Stimulated activated naive CD8-positive, alpha-beta T cell treated with anti-CD3 and anti-CD28 coated beads, Interleukin-15, Interleukin-2, amounts not matched to agents 100 ng/mL and 50 ng/mL, for 24 hours (primary cell): ENCODE measurements at regions not wholly inside any gene's neighbourhood (a gene's known extent, or its start where the extent isn't known, plus 50 kb on each side); places are given as distances from the start of the nearest gene placed in this dataset.
"Not testable (repeated sequence)": the region's sequence is repeated elsewhere in the genome, so short reads cannot be mapped to it uniquely, and the experiment has no call there.

Experiments
- H3K27ac Mint-ChIP-seq: one replicate; pipeline ENCODE4 v1.8.0; 2021; ENCODE audit warnings: mild to moderate bottlenecking, mixed read lengths
- H3K27me3 Mint-ChIP-seq: one replicate; pipeline ENCODE4 v1.8.0; 2021; ENCODE audit warnings: mixed read lengths
- H3K36me3 Mint-ChIP-seq: one replicate; pipeline ENCODE4 v1.8.0; 2021; ENCODE audit warnings: low read depth, mixed read lengths
- H3K4me1 Mint-ChIP-seq: one replicate; pipeline ENCODE4 v1.8.0; 2021; ENCODE audit warnings: low read depth, mixed read lengths
- H3K4me3 Mint-ChIP-seq: one replicate; pipeline ENCODE4 v1.8.0; 2021; ENCODE audit warnings: mild to moderate bottlenecking, mixed read lengths
- H3K9me3 Mint-ChIP-seq: one replicate; pipeline ENCODE4 v1.8.0; 2021; ENCODE audit warnings: mixed read lengths

- Mint-ChIP-seq H3K36me3 (no peaks in the 10 kb centered on the region), H3K4me1 (peaks cover 17% of the 10 kb centered on the region), H3K4me3 (no peak overlapping the region), H3K27ac (no peak overlapping the region), H3K9me3 (peaks cover under 1% of the 10 kb centered on the region), H3K27me3 (no peaks in the 10 kb centered on the region)
These were observed 1068.6 kb downstream of the TAF11L14 start for GRCh38 chr5:18702821-18703220.

- H3K36me3 Mint-ChIP-seq, result peaks cover 8% of the 10 kb centered on the region
- H3K27me3 Mint-ChIP-seq, result no peaks in the 10 kb centered on the region
- H3K4me1 Mint-ChIP-seq, result no peaks in the 10 kb centered on the region
- H3K27ac Mint-ChIP-seq, result no peak overlapping the region
- no peak overlapping the region for H3K4me3 Mint-ChIP-seq
- peaks cover 7% of the 10 kb centered on the region for H3K9me3 Mint-ChIP-seq
These were observed 1078.8 kb downstream of the TAF11L14 start for GRCh38 chr5:18712936-18713485.

GRCh38 chr5:18720002-18720401, 1085.7 kb downstream of the TAF11L14 start:
- H3K9me3 Mint-ChIP-seq, result no peaks in the 10 kb centered on the region
- peaks cover 17% of the 10 kb centered on the region for H3K4me1 Mint-ChIP-seq
- peaks cover 24% of the 10 kb centered on the region for H3K36me3 Mint-ChIP-seq
- H3K27me3 Mint-ChIP-seq, result no peaks in the 10 kb centered on the region
- H3K4me3 Mint-ChIP-seq, result no peak overlapping the region
- no peak overlapping the region for H3K27ac Mint-ChIP-seq

GRCh38 chr5:18732556-18733479, 1098.6 kb downstream of the TAF11L14 start:
- H3K36me3 Mint-ChIP-seq, result peaks cover 43% of the 10 kb centered on the region
- H3K4me1 Mint-ChIP-seq, result peaks cover under 1% of the 10 kb centered on the region
- H3K27me3 Mint-ChIP-seq, result no peaks in the 10 kb centered on the region
- H3K9me3 Mint-ChIP-seq, result peaks cover 4% of the 10 kb centered on the region
- H3K4me3 Mint-ChIP-seq, result no peak overlapping the region
- no peak overlapping the region for H3K27ac Mint-ChIP-seq

- Mint-ChIP-seq H3K36me3 (peaks cover 51% of the 10 kb centered on the region), H3K4me1 (peaks cover 24% of the 10 kb centered on the region), H3K9me3 (peaks cover 4% of the 10 kb centered on the region), H3K27me3 (no peaks in the 10 kb centered on the region), H3K4me3 (no peak overlapping the region), H3K27ac (no peak overlapping the region)
These were observed 1101.8 kb downstream of the TAF11L14 start for GRCh38 chr5:18736051-18736398.

- H3K36me3 Mint-ChIP-seq, result peaks cover 49% of the 10 kb centered on the region
- H3K4me1 Mint-ChIP-seq, result peaks cover 32% of the 10 kb centered on the region
- not testable (repeated sequence) for H3K4me3 Mint-ChIP-seq, H3K9me3 Mint-ChIP-seq, H3K27me3 Mint-ChIP-seq
- peak overlapping the region; percentile 36 for H3K27ac Mint-ChIP-seq
These were observed 1102.5 kb downstream of the TAF11L14 start for GRCh38 chr5:18736736-18737135.

- H3K27me3 Mint-ChIP-seq, result no peaks in the 10 kb centered on the region
- H3K36me3 Mint-ChIP-seq, result peaks cover 32% of the 10 kb centered on the region
- H3K9me3 Mint-ChIP-seq, result no peaks in the 10 kb centered on the region
- peaks cover 61% of the 10 kb centered on the region for H3K4me1 Mint-ChIP-seq
- H3K4me3 Mint-ChIP-seq, result peak overlapping the region; percentile 30
- H3K27ac Mint-ChIP-seq, result no peak overlapping the region
These were observed 1106.0 kb downstream of the TAF11L14 start for GRCh38 chr5:18740301-18740700.

GRCh38 chr5:18742830-18743229, 1108.6 kb downstream of the TAF11L14 start:
- H3K27ac Mint-ChIP-seq, result no peak overlapping the region
- peaks cover 79% of the 10 kb centered on the region for H3K4me1 Mint-ChIP-seq
- peaks cover 22% of the 10 kb centered on the region for H3K36me3 Mint-ChIP-seq
- H3K9me3 Mint-ChIP-seq, result peaks cover 8% of the 10 kb centered on the region
- peak overlapping the region; percentile 2 for H3K4me3 Mint-ChIP-seq
- H3K27me3 Mint-ChIP-seq, result no peaks in the 10 kb centered on the region

GRCh38 chr5:18744441-18744840, 1110.2 kb downstream of the TAF11L14 start:
- Mint-ChIP-seq H3K4me3 (peak overlapping the region; percentile 91), H3K27me3 (no peaks in the 10 kb centered on the region), H3K36me3 (peaks cover 14% of the 10 kb centered on the region), H3K27ac (peak overlapping the region; percentile 95), H3K4me1 (peaks cover 74% of the 10 kb centered on the region), H3K9me3 (peaks cover 8% of the 10 kb centered on the region)

- Mint-ChIP-seq H3K9me3 (peaks cover 12% of the 10 kb centered on the region), H3K4me3 (peak overlapping the region; percentile 91), H3K36me3 (peaks cover 13% of the 10 kb centered on the region), H3K27me3 (no peaks in the 10 kb centered on the region), H3K4me1 (peaks cover 72% of the 10 kb centered on the region), H3K27ac (peak overlapping the region; percentile 95)
These were observed 1111.1 kb downstream of the TAF11L14 start for GRCh38 chr5:18745042-18745987.

GRCh38 chr5:18745988-18746615, 1111.8 kb downstream of the TAF11L14 start:
- Mint-ChIP-seq H3K36me3 (peaks cover 9% of the 10 kb centered on the region), H3K4me3 (peak overlapping the region; percentile 91), H3K9me3 (peaks cover 12% of the 10 kb centered on the region), H3K27me3 (no peaks in the 10 kb centered on the region), H3K4me1 (peaks cover 64% of the 10 kb centered on the region), H3K27ac (peak overlapping the region; percentile 95)

GRCh38 chr5:18749763-18750162, 1115.5 kb downstream of the TAF11L14 start:
- Mint-ChIP-seq H3K4me1 (peaks cover 43% of the 10 kb centered on the region), H3K9me3 (peaks cover 12% of the 10 kb centered on the region), H3K4me3 (no peak overlapping the region), H3K27me3 (no peaks in the 10 kb centered on the region), H3K27ac (no peak overlapping the region), H3K36me3 (no peaks in the 10 kb centered on the region)

- Mint-ChIP-seq H3K27ac (peak overlapping the region; percentile 5), H3K9me3 (peaks cover 8% of the 10 kb centered on the region), H3K4me3 (no peak overlapping the region), H3K36me3 (no peaks in the 10 kb centered on the region), H3K4me1 (peaks cover 24% of the 10 kb centered on the region), H3K27me3 (no peaks in the 10 kb centered on the region)
These were observed 1118.1 kb downstream of the TAF11L14 start for GRCh38 chr5:18752317-18752716.

- no peak overlapping the region for H3K27ac Mint-ChIP-seq
- no peak overlapping the region for H3K4me3 Mint-ChIP-seq
- no peaks in the 10 kb centered on the region for H3K27me3 Mint-ChIP-seq
- no peaks in the 10 kb centered on the region for H3K36me3 Mint-ChIP-seq
- peaks cover 4% of the 10 kb centered on the region for H3K9me3 Mint-ChIP-seq
- H3K4me1 Mint-ChIP-seq, result peaks cover 18% of the 10 kb centered on the region
These were observed 1119.9 kb downstream of the TAF11L14 start for GRCh38 chr5:18754201-18754600.
